Endothelial cell of umbilical vein (primary cell): ENCODE measurements at regions not wholly inside any gene's neighbourhood (a gene's known extent, or its start where the extent isn't known, plus 50 kb on each side); places are given as distances from the start of the nearest gene placed in this dataset.

Experiments
- BruUV-seq: library from RNA; stranded (reverse); fragments of 400-500 nt; replicated peaks from 2 replicates; lab custom pipeline; 2021; lab: Mats Ljungman, UMichigan
- CTCF ChIA-PET: fragments of 300-600, 350-600 bp; sonication (Branson Sonifier 250); formaldehyde crosslinking; loops from one replicate; lab custom pipeline; 2021; ENCODE audit warnings: antibody characterized with exemption, inconsistent platforms; lab: Charles Lee
- POLR2A ChIA-PET: fragments of 300-600, 350-600 bp; sonication (Branson Sonifier 250); formaldehyde crosslinking; loops from one replicate; lab custom pipeline; 2021; ENCODE audit warnings: antibody characterized with exemption, inconsistent platforms; lab: Charles Lee
- DNase-seq: peaks from one replicate; pipeline ENCODE4 v3.0.0-alpha.2; 2011; ENCODE audit warnings: low read depth, low spot score
- FAIRE-seq: peaks from 2 replicates; lab custom pipeline; 2011; peaks lifted over from hg19 to GRCh38; lab: Jason Lieb, UNC
- H2AFZ ChIP-seq: 2 replicates; pipeline ENCODE4 v1.6.0; 2012; ENCODE audit warnings: low read depth, low read length, control low read depth, inconsistent platforms
- H3K27ac ChIP-seq: 2 replicates; pipeline ENCODE4 v1.5.1; 2011; ENCODE audit warnings: low read depth, mild to moderate bottlenecking, control low read depth, low read length, moderate library complexity; ENCODE audit not compliant: insufficient read depth
- H3K27me3 ChIP-seq, 2 experiments: 2 replicates each; pipeline versions ENCODE4 v1.6.0 to v1.6.1; 2011; ENCODE audit warnings: low read length in 2 of 2, mixed read lengths in 1 of 2; ENCODE audit not compliant: control insufficient read depth in 2 of 2, insufficient read depth in 2 of 2
- H3K36me3 ChIP-seq, 2 experiments: 2 replicates in 1 of 2; 3 replicates in 1 of 2; pipeline ENCODE4 v1.5.1; 2011; ENCODE audit warnings: low read length in 2 of 2, mild to moderate bottlenecking in 1 of 2, moderate library complexity in 1 of 2; ENCODE audit not compliant: control insufficient read depth in 2 of 2, insufficient read depth in 2 of 2; ENCODE audit errors: extremely low read depth in 1 of 2
- H3K4me1 ChIP-seq: 3 replicates; pipeline ENCODE4 v1.5.1; 2011; ENCODE audit warnings: mild to moderate bottlenecking, low read length; ENCODE audit not compliant: control insufficient read depth, insufficient read depth; ENCODE audit errors: extremely low read depth
- H3K4me2 ChIP-seq: 2 replicates; pipeline ENCODE4 v1.6.1; 2011; ENCODE audit warnings: low read length, control low read depth, mixed read lengths; ENCODE audit not compliant: insufficient read depth
- H3K4me3 ChIP-seq, 3 experiments: fragments of 200-600 bp in 1 of 3; sonication (generic), shearing (Covaris generic) in 1 of 3; replicated peaks in 1 of 3; 2 replicates each; pipeline ENCODE4 v1.5.1; 2011 to 2016; ENCODE audit warnings: control low read depth in 3 of 3, low read length in 3 of 3, mild to moderate bottlenecking in 2 of 3, inconsistent platforms in 1 of 3, low read depth in 1 of 3, moderate library complexity in 1 of 3; ENCODE audit not compliant: insufficient read depth in 1 of 3
- H3K79me2 ChIP-seq: 2 replicates; pipeline ENCODE4 v1.6.0; 2012; ENCODE audit warnings: low read length, inconsistent platforms; ENCODE audit not compliant: control insufficient read depth, insufficient read depth
- H3K9ac ChIP-seq: replicated peaks from 2 replicates; pipeline ENCODE3; 2011; ENCODE audit warnings: low read length, control low read depth; ENCODE audit not compliant: insufficient read depth; ENCODE audit errors: extremely low read depth
- H3K9me1 ChIP-seq: replicated peaks from 3 replicates; pipeline ENCODE4 v1.6.0; 2011; ENCODE audit warnings: mild to moderate bottlenecking, low read length; ENCODE audit not compliant: control insufficient read depth, insufficient read depth; ENCODE audit errors: extremely low read depth
- H3K9me3 ChIP-seq: replicated peaks from 2 replicates; pipeline ENCODE4 v1.5.1; 2012; ENCODE audit warnings: low read length, inconsistent platforms; ENCODE audit not compliant: control insufficient read depth, insufficient read depth
- H4K20me1 ChIP-seq: replicated peaks from 2 replicates; pipeline ENCODE3; 2011; ENCODE audit warnings: mild to moderate bottlenecking, low read length; ENCODE audit not compliant: control insufficient read depth, insufficient read depth; ENCODE audit errors: extremely low read depth
- EZH2 ChIP-seq: IDR thresholded peaks from 2 replicates; pipeline ENCODE4 v1.6.1; 2012; ENCODE audit warnings: borderline replicate concordance, low read depth, mild to moderate bottlenecking, moderate library complexity, low read length, inconsistent platforms; ENCODE audit not compliant: severe bottlenecking
- FOS ChIP-seq: IDR thresholded peaks from 2 replicates; pipeline ENCODE4 v1.6.1; 2011; ENCODE audit warnings: mild to moderate bottlenecking, low read length, moderate library complexity, borderline replicate concordance; ENCODE audit not compliant: insufficient read depth
- GATA2 ChIP-seq: IDR thresholded peaks from 2 replicates; pipeline ENCODE4 v1.7.0; 2011; ENCODE audit warnings: low read depth, mild to moderate bottlenecking, moderate library complexity, mixed read lengths, low read length; ENCODE audit not compliant: insufficient read length, insufficient read depth
- JUN ChIP-seq: IDR thresholded peaks from 2 replicates; pipeline ENCODE4 v1.6.1; 2011; ENCODE audit warnings: borderline replicate concordance, low read depth; ENCODE audit not compliant: insufficient read length, insufficient read depth
- MYC ChIP-seq: IDR thresholded peaks from one replicate; pipeline ENCODE4 v1.6.1; 2011; ENCODE audit warnings: mild to moderate bottlenecking, low read depth, low read length
- POLR2AphosphoS5 ChIP-seq: IDR thresholded peaks from 2 replicates; pipeline ENCODE4 v1.6.1; 2012; ENCODE audit warnings: low read depth, mild to moderate bottlenecking, control low read depth, low read length, moderate library complexity; ENCODE audit not compliant: insufficient read depth
- dilution Hi-C: fragments of 300-500 bp; cut with MboI; formaldehyde crosslinking; loops from one replicate; pipeline ENCODE4 v1.15.0; 2019; ENCODE audit warnings: low sequenced_read_pairs; ENCODE audit not compliant: extremely low pct_ligation_motif_present
- intact Hi-C: fragments of 100-400 bp; cut with micrococcal nuclease; formaldehyde crosslinking; loops from one replicate; pipeline ENCODE4 v1.10.0; 2022
- TF ChIP-seq, protein P1 (sequence below), 2 donors: IDR thresholded peaks; 1 replicate in 1 of 2; 2 replicates in 1 of 2; pipeline ENCODE4 v1.5.1; 2011; ENCODE audit warnings: low read length in 2 of 2, mild to moderate bottlenecking in 2 of 2, moderate library complexity in 2 of 2, control low read depth in 1 of 2, inconsistent platforms in 1 of 2, low read depth in 1 of 2; ENCODE audit not compliant: insufficient read depth in 1 of 2; ENCODE audit errors: extremely low read depth in 1 of 2
- TF ChIP-seq, protein P2 (sequence below): IDR thresholded peaks from 2 replicates; pipeline ENCODE4 v1.6.1; 2011; ENCODE audit not compliant: insufficient read depth, insufficient read length

GRCh38 chr4:64582492-64582891, 173.2 kb upstream of the TECRL start:
- Histone ChIP-seq H3K9me1 (no peaks in the 10 kb centered on the region), H3K27ac (no peak overlapping the region), H3K79me2 (no peaks in the 10 kb centered on the region), H3K4me3 (no peak overlapping the region), H2AFZ (no peak overlapping the region), H3K9me3 (no peaks in the 10 kb centered on the region), H3K4me2 (no peak overlapping the region), H3K4me1 (no peaks in the 10 kb centered on the region), H3K9ac (no peak overlapping the region), H3K27me3 (no peaks in the 10 kb centered on the region), H4K20me1 (no peaks in the 10 kb centered on the region), H3K36me3 (no peaks in the 10 kb centered on the region)
- DNase-seq, result no peak
- intact Hi-C loops (no loop called here), dilution Hi-C loops (no loop called here)
- no TSS peak for BruUV-seq
- CTCF ChIA-PET, result no interaction called here
- no peak for FAIRE-seq
- TF ChIP-seq FOS, result no peak
- TF ChIP-seq, protein P1, sequence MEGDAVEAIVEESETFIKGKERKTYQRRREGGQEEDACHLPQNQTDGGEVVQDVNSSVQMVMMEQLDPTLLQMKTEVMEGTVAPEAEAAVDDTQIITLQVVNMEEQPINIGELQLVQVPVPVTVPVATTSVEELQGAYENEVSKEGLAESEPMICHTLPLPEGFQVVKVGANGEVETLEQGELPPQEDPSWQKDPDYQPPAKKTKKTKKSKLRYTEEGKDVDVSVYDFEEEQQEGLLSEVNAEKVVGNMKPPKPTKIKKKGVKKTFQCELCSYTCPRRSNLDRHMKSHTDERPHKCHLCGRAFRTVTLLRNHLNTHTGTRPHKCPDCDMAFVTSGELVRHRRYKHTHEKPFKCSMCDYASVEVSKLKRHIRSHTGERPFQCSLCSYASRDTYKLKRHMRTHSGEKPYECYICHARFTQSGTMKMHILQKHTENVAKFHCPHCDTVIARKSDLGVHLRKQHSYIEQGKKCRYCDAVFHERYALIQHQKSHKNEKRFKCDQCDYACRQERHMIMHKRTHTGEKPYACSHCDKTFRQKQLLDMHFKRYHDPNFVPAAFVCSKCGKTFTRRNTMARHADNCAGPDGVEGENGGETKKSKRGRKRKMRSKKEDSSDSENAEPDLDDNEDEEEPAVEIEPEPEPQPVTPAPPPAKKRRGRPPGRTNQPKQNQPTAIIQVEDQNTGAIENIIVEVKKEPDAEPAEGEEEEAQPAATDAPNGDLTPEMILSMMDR (IDR thresholded peaks at IDR 0.05; ENCODE audit: extremely low read depth in 1 of 2, insufficient read depth in 1 of 2, low read depth in 1 of 2, low read length in 2 of 2), result no peak
- TF ChIP-seq POLR2AphosphoS5, result no peak
- no peak for TF ChIP-seq GATA2
- no peak for TF ChIP-seq MYC
- no peak for TF ChIP-seq JUN
- TF ChIP-seq EZH2, result no peak
- TF ChIP-seq, protein P2, sequence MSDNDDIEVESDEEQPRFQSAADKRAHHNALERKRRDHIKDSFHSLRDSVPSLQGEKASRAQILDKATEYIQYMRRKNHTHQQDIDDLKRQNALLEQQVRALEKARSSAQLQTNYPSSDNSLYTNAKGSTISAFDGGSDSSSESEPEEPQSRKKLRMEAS, result no peak
- POLR2A ChIA-PET, result no interaction called here
